Posterior vena cava (tissue), 2 donors: ENCODE measurements at regions not wholly inside any gene's neighbourhood (a gene's known extent, or its start where the extent isn't known, plus 50 kb on each side); places are given as distances from the start of the nearest gene placed in this dataset.
"Not testable (repeated sequence)": the region's sequence is repeated elsewhere in the genome, so short reads cannot be mapped to it uniquely, and the experiment has no call there.

Experiments
- DNase-seq: peaks from one replicate; pipeline ENCODE4 v3.0.0-alpha.2; 2020; ENCODE audit warnings: low spot score
- intact Hi-C, 2 donors: fragments of 100-400 bp; cut with DNase I; formaldehyde crosslinking; loops; one replicate each; pipeline versions ENCODE4 v1.14.1 to v1.14.2; 2022 to 2023
- donor health status: DM: yes; HTN: yes; CAD: no.
- donor health status: DM: yes; HTN: yes; CAD: no.

DNA sequence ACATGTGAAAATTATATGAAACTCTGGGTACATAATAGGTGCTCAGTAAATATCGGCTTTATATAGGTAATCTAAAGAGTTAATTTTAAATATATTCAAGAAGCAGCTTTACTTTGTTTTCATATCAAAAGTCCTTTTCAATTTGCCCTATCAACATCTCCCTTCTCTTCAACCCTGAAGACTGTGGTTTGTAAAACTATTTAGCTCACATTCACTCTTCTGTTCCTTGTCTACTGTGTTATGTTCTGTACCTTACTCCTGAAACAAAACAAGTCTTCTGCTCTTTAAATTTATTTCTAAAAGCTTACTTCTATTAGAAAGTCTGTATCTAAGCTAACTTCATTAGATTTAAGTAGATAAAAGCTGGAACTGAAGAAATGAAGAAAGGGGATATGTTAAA, 301.7 kb upstream of the PMFBP1 start:
- intact Hi-C loops = loop anchor here in 1 of 2 donors (2.0 kb wide), 1 partner anchor 33 kb away; no protein-coding TSS in a partner anchor
- DNase-seq = no peak

GRCh38 chr16:72471317-72471924, 299.5 kb upstream of the PMFBP1 start:
- intact Hi-C loops = no loop called here
- no peak for DNase-seq

DNA sequence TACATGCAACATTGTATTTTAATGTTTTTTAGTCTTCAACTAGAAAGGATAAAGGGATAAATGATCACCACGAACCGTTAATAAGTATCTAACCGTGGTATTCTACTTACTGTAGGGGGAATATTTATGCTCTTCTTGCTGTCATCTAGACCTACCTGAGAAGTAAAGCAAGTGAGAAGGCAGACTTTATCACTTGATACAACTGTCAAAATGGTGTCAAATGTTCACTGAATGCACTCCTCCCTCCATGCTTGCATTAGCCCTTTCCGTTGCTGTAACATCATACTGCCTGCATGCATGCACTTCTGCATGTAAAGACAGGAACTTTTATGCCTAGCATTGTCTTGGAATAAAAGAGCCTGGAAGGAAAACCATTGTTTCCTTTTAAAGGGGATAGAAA, 298.6 kb upstream of the PMFBP1 start:
- intact Hi-C loops = no loop called here
- no peak for DNase-seq

DNA sequence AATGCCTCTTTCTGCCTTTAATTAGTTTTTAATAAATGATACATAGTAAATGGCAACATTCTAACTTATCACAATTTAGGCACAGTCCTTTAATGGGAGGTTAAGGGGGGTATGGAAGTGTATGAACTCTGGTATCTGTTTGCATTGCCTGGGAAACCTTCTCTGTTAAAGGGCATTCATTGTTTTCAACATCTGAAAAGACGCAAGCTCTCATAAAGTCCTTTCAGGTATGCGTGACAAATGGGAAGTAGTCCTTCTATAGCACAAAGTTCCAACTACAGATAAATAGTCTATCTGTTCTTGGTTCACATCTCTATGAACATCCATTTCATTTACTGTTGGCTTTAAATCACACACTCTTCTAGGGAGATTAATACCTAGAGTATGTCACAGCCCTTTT, 298.0 kb upstream of the PMFBP1 start:
- intact Hi-C loops = loop anchor here in 1 of 2 donors (5.0 to 10.0 kb wide), 2 partner anchors 228 to 345 kb away; no protein-coding TSS in a partner anchor
- DNase-seq = no peak

GRCh38 chr16:72468582-72468981, 296.6 kb upstream of the PMFBP1 start:
- intact Hi-C loops = loop anchor here in 1 of 2 donors (5.0 to 10.0 kb wide), 2 partner anchors 226 to 344 kb away; no protein-coding TSS in a partner anchor
- DNase-seq = no peak

DNA sequence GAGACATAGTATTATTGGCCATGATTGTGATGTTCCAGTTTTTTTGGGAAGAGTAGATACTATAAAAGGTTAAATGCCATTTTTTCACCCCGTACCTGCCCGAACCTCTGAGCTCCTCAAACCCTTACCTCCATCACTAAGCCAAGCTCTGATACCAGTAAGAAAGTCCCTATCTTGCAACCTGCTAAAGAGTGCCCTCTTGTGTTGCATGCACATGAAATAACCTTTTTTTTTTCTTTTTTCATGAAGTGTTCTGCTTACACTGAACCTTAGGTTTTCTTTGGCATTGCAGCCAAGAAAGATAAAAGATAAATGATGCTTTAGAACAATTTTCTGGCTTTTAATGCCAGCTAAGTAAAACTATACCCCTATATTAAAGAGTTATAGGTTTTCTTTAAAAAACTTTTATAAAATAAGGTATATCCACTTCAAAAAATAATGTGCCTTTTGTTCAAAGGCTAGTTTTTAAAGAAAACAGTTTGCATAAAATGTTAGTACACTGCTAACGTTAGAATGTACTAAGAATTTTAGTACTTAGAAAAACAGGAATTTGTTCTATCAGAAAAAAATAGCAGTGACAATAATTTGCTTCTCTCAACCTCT, 295.3 kb upstream of the PMFBP1 start:
- intact Hi-C loops = loop anchor here in 1 of 2 donors (5.0 to 10.0 kb wide), 2 partner anchors 225 to 342 kb away; no protein-coding TSS in a partner anchor
- no peak for DNase-seq

- DNase-seq = no peak
- intact Hi-C loops = loop anchor here in 1 of 2 donors (5.0 to 10.0 kb wide), 2 partner anchors 222 to 340 kb away; no protein-coding TSS in a partner anchor
Measured at GRCh38 chr16:72464597-72465368, 292.8 kb upstream of the PMFBP1 start.

DNA sequence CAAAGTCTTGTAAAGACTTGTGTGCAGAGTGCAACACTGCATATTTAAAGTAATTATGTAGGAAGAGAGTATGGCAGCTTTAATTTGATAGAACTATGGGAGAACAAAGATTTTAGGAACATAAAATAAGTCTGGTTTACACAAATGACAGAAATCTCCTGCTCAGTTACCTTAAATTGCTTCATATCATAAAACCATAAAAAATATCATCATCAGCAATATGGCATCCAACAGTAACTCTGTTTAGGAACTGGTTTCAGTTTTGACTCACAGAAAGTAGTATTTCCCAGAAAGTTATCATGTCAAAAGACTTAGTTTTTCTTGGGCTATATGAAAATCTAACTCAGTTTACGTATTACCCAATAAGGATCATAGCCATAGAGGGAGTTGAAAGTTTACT, 292.1 kb upstream of the PMFBP1 start:
- DNase-seq = no peak
- intact Hi-C loops = loop anchor here in 1 of 2 donors (10.0 kb wide), 1 partner anchor 339 kb away; no protein-coding TSS in a partner anchor

DNA sequence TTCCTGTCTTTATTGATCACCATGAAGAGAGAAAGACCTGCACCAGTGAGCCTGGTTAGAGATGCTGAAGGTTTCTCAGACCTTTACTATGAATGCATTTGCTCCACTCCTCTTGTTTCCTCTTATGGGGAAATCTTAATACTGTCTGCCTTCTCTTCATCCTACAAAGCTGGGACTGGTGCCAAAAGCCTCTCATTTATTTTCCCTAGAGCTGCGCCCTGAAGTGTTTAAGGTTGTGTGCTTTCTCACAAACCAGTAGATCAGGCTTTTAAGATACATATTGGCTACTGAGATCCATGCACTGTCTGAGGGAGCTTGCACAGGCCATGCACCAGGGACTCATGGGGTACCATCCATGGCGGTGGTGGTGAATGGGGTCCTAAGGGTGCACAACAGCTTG, 286.1 kb upstream of the PMFBP1 start:
- DNase-seq = no peak
- intact Hi-C loops = loop anchor here in 1 of 2 donors (10.0 kb wide), 1 partner anchor 203 kb away; no protein-coding TSS in a partner anchor

- intact Hi-C loops = loop anchor here in 1 of 2 donors (2.0 to 10.0 kb wide), 2 partner anchors 51 to 203 kb away; no protein-coding TSS in a partner anchor
- no peak for DNase-seq
Measured at GRCh38 chr16:72457243-72457940, 285.4 kb upstream of the PMFBP1 start.

GRCh38 chr16:72455743-72456659, 284.0 kb upstream of the PMFBP1 start:
- intact Hi-C loops = loop anchor here in 1 of 2 donors (2.0 to 10.0 kb wide), 2 partner anchors 53 to 201 kb away; no protein-coding TSS in a partner anchor
- DNase-seq = no peak

GRCh38 chr16:72453856-72454255, 281.9 kb upstream of the PMFBP1 start:
- intact Hi-C loops = loop anchor here in 1 of 2 donors (10.0 kb wide), 1 partner anchor 199 kb away; no protein-coding TSS in a partner anchor
- DNase-seq = not testable (repeated sequence)

GRCh38 chr16:72444696-72445095, 272.7 kb upstream of the PMFBP1 start:
- no peak for DNase-seq
- intact Hi-C loops = no loop called here

DNA sequence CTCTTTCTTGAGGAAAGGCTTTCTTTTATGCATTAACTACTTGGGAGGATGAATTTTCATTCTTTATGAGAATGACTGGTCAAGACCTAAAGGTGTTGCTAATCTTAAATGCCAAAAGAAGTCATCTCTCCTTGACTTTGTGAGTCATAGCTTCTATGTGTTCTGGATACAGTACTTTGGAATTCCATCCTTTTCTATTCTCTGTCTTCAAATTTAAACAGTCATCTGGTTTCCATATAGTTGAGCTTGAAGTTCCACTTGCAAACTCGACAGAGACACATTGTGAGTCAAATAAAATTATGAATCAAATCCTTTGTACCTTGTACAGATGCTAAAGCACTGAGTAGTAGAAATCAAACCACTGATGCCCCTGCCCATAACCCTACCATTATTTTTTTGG, 271.9 kb upstream of the PMFBP1 start:
- DNase-seq = no peak
- intact Hi-C loops = no loop called here

GRCh38 chr16:72442385-72443158, 270.6 kb upstream of the PMFBP1 start:
- intact Hi-C loops = no loop called here
- DNase-seq = no peak

DNA sequence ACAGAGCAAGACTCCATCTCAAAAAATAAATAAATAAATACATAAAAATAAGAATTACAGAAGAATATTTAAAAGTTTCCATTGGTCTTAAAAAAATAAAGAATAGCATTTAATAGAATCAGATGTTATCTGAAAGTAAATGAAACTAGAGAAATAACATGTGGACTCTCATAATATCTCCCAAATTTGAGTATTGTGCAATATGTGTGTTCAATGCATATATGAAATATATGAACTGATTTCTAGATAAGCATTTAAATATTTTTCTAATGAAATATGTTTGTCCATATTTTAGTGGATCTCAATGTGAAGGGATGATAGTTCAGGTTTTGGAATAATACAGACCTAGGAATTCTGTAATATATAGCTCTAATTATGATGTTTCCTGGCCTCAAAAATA, 265.9 kb upstream of the PMFBP1 start:
- intact Hi-C loops = no loop called here

DNA sequence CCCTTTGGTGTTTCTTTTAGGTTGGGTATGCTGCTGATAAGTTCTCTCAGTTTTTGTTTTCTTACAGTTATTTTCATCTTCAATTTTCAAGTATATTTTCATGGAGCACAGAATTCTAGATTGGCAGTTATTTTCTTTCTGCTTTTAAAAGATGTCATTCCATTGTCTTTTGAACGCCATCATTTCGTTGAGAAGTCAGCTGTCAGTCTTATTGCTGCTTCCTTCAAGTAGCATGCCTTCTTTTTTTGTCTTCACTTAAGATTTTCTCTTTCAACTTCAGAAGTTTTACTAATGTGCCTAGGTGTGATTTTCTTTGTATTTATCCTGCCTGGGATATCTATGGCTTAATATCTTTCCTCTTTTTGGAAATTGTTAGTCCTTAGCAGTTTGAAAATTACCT, 262.2 kb upstream of the PMFBP1 start:
- intact Hi-C loops = no loop called here
- no peak for DNase-seq

More for the DNA sequence above, 265.9 kb upstream of the PMFBP1 start:
- DNase-seq = no peak
